ENCODE measurements at regions not wholly inside any gene's neighbourhood (a gene's known extent, or its start where the extent isn't known, plus 50 kb on each side); places are given as distances from the start of the nearest gene placed in this dataset.

- TF ChIP-seq POLR2A (IDR thresholded peaks at IDR 0.05) = no peak
- no peak for TF ChIP-seq EP300 (IDR thresholded peaks at IDR 0.05)
- no peak for TF ChIP-seq CTCF (IDR thresholded peaks at IDR 0.05)
- no peak for DNase-seq
- Histone ChIP-seq H3K36me3 (no peaks in the 10 kb centered on the region), H3K9me3 (no peaks in the 10 kb centered on the region), H3K27ac (no peak overlapping the region), H3K27me3 (no peaks in the 10 kb centered on the region), H3K4me1 (ENCODE audit: insufficient read depth) (no peaks in the 10 kb centered on the region), H3K4me3 (no peak overlapping the region)
- intact Hi-C loops (cut with DNase I) = no loop called here
- WGBS, 3 donors = 73 to 98% (median 93%) methylated on average over 1 of the region's 1 CpG
Measured at GRCh38 chr11:91871791-91872190, 352.8 kb upstream of the FAT3 start.

- Histone ChIP-seq H3K9me3 (no peaks in the 10 kb centered on the region), H3K27ac (no peak overlapping the region), H3K4me3 (no peak overlapping the region), H3K4me1 (ENCODE audit: insufficient read depth) (no peaks in the 10 kb centered on the region), H3K27me3 (no peaks in the 10 kb centered on the region), H3K36me3 (no peaks in the 10 kb centered on the region)
- WGBS, 3 donors = 84 to 91% (median 90%) methylated on average over 2 of the region's 2 CpGs
- no peak for DNase-seq
- no peak for TF ChIP-seq CTCF (IDR thresholded peaks at IDR 0.05)
- TF ChIP-seq EP300 (IDR thresholded peaks at IDR 0.05) = no peak
- no peak for TF ChIP-seq POLR2A (IDR thresholded peaks at IDR 0.05)
- intact Hi-C loops (cut with DNase I) = no loop called here
Measured at GRCh38 chr11:91871048-91871447, 353.6 kb upstream of the FAT3 start.

GRCh38 chr11:91869686-91870085 is 354.9 kb upstream of the FAT3 start:
- no peak overlapping the region for H3K4me3 ChIP-seq
- no peak overlapping the region for H3K27ac ChIP-seq

GRCh38 chr11:91866642-91867041 is 358.0 kb upstream of the FAT3 start:
- DNase-seq = no peak
- Histone ChIP-seq H3K27me3 (no peaks in the 10 kb centered on the region), H3K4me1 (ENCODE audit: insufficient read depth) (no peaks in the 10 kb centered on the region), H3K4me3 (no peak overlapping the region), H3K27ac (no peak overlapping the region), H3K9me3 (no peaks in the 10 kb centered on the region), H3K36me3 (no peaks in the 10 kb centered on the region)
- 76 to 88% (median 87%) methylated on average over 3 of the region's 3 CpGs for WGBS, 3 donors
- TF ChIP-seq POLR2A (IDR thresholded peaks at IDR 0.05) (no peak), EP300 (IDR thresholded peaks at IDR 0.05) (no peak), CTCF (IDR thresholded peaks at IDR 0.05) (no peak)
- intact Hi-C loops (cut with DNase I) = no loop called here

More at GRCh38 chr11:91869686-91870085, 354.9 kb upstream of the FAT3 start:
- Histone ChIP-seq H3K9me3 (no peaks in the 10 kb centered on the region), H3K36me3 (no peaks in the 10 kb centered on the region), H3K27me3 (no peaks in the 10 kb centered on the region), H3K4me1 (ENCODE audit: insufficient read depth) (no peaks in the 10 kb centered on the region)
- intact Hi-C loops (cut with DNase I) = no loop called here
- 2 to 11% (median 5%) methylated on average over 2 of the region's 2 CpGs for WGBS, 3 donors
- TF ChIP-seq POLR2A (IDR thresholded peaks at IDR 0.05) = no peak
- no peak for TF ChIP-seq EP300 (IDR thresholded peaks at IDR 0.05)
- DNase-seq = no peak

GRCh38 chr11:91860661-91861060 is 364.0 kb upstream of the FAT3 start:
- intact Hi-C loops (cut with DNase I) = no loop called here
- 47 to 74% (median 51%) methylated on average over 3 of the region's 3 CpGs for WGBS, 3 donors

More at GRCh38 chr11:91860661-91861060, 364.0 kb upstream of the FAT3 start:
- no peak for DNase-seq
- no peaks in the 10 kb centered on the region for H3K27me3 ChIP-seq
- TF ChIP-seq CTCF (IDR thresholded peaks at IDR 0.05) = no peak
- TF ChIP-seq EP300 (IDR thresholded peaks at IDR 0.05) = no peak
- TF ChIP-seq POLR2A (IDR thresholded peaks at IDR 0.05) = no peak
- no peak overlapping the region for H3K4me3 ChIP-seq
- no peaks in the 10 kb centered on the region for H3K4me1 ChIP-seq (ENCODE audit: insufficient read depth)
- no peaks in the 10 kb centered on the region for H3K36me3 ChIP-seq
- H3K27ac ChIP-seq = no peak overlapping the region
- H3K9me3 ChIP-seq = no peaks in the 10 kb centered on the region

All from ovary (tissue), 7 donors.